ENCODE measurements at regions not wholly inside any gene's neighbourhood (a gene's known extent, or its start where the extent isn't known, plus 50 kb on each side); places are given as distances from the start of the nearest gene placed in this dataset.

DNA sequence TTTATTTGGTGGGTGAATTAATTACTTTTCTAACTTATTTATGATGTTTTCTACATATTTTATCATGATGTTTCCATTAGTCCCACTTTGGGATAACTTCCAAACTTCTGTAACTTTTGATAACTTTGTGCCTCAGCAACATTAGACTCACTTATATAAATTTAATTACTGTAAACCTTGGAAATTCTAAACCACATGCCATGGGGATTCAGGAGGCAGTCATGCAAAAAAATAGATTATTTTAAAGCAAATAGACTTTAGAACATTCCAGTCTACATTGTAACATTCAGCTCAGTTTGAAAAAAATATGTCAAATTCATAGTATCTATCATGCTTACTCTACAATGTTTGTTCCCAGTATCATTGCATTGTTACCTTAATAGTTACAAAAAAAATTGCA is 728.5 kb upstream of the NRXN1 start:
- H3K4me3 ChIP-seq: no peak overlapping the region
- H3K27me3 ChIP-seq (replicated peaks; ENCODE audit: insufficient read depth): no peaks in the 10 kb centered on the region
- no peak overlapping the region for H3K27ac ChIP-seq
- H3K9ac ChIP-seq: no peak overlapping the region
- no peak overlapping the region for H3K4me2 ChIP-seq (ENCODE audit: unreplicated experiment)
- no peak overlapping the region for H2AFZ ChIP-seq
- no peaks in the 10 kb centered on the region for H3K9me3 ChIP-seq (ENCODE audit: low read depth)
- H3K36me3 ChIP-seq (ENCODE audit: low read depth): no peaks in the 10 kb centered on the region
- TF ChIP-seq EZH2 (IDR thresholded peaks at IDR 0.05; ENCODE audit: insufficient read depth, poor library complexity, severe bottlenecking) (no peak), EZH2phosphoT487 (IDR thresholded peaks at IDR 0.05; ENCODE audit: insufficient read depth, low read depth) (no peak)
- H3F3A ChIP-seq (ENCODE audit: insufficient read depth): no peaks in the 10 kb centered on the region
- no peaks in the 10 kb centered on the region for H3K4me1 ChIP-seq (ENCODE audit: insufficient read depth)
- in situ Hi-C loops (cut with MboI): no loop called here
- H3K79me2 ChIP-seq (ENCODE audit: insufficient read depth): no peaks in the 10 kb centered on the region
- no peak for DNase-seq
- no peaks in the 10 kb centered on the region for H4K20me1 ChIP-seq (ENCODE audit: insufficient read depth)
- H3K9me2 ChIP-seq (ENCODE audit: insufficient read depth): no peaks in the 10 kb centered on the region

DNA sequence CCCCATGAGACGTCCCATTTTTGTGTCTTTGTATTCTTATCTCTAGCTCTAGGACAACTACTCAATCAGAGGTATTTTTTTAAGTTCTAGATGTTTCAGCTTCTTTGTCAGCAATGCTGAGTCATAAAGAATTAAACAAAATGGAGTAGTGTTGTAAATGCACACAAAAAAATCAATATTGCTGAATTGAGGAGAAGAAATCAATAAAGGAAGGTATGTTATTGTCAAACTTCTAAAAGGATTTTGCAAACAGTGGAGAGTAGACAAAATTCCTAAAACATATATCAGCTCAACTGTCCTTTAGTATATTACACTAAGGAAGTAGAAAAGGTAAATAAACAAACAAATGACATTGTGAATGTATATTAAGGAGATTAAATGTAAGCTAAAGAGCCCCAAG is 726.1 kb upstream of the NRXN1 start:
- no peak overlapping the region for H3K9ac ChIP-seq
- H3K9me3 ChIP-seq (ENCODE audit: low read depth): no peaks in the 10 kb centered on the region
- no peaks in the 10 kb centered on the region for H4K20me1 ChIP-seq (ENCODE audit: insufficient read depth)

DNA sequence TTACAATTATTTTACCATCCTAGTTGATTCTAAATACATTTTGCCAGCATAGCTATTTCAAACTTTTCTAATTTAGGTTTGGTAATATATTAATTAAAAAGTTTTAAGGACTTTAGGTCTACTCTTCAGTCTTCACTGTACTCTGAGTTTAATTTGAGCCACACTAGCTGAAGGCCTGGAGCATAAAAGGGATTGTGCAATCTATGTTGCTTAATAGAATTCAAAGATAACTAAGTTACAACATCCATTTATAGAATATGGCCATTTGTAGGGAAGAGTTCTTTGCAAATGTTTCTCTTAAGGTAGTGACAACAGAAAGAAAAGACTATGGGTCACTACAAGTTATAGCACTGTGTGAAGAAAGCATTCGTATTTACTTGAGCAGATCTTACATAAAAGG is 702.2 kb upstream of the NRXN1 start:
- no peaks in the 10 kb centered on the region for H4K20me1 ChIP-seq (ENCODE audit: insufficient read depth)
- no peaks in the 10 kb centered on the region for H3K9me2 ChIP-seq (ENCODE audit: insufficient read depth)
- no peak overlapping the region for H3K4me2 ChIP-seq (ENCODE audit: unreplicated experiment)
- H3K9me3 ChIP-seq (ENCODE audit: low read depth): no peaks in the 10 kb centered on the region
- H3K27me3 ChIP-seq (replicated peaks; ENCODE audit: insufficient read depth): no peaks in the 10 kb centered on the region
- H3K4me1 ChIP-seq (ENCODE audit: insufficient read depth): no peaks in the 10 kb centered on the region
- no peaks in the 10 kb centered on the region for H3K79me2 ChIP-seq (ENCODE audit: insufficient read depth)
- DNase-seq: peak; percentile 17
- H3K9ac ChIP-seq: no peak overlapping the region
- no peak overlapping the region for H3K27ac ChIP-seq
- TF ChIP-seq EZH2phosphoT487 (IDR thresholded peaks at IDR 0.05; ENCODE audit: insufficient read depth, low read depth) (no peak), EZH2 (IDR thresholded peaks at IDR 0.05; ENCODE audit: insufficient read depth, poor library complexity, severe bottlenecking) (no peak)
- 64 to 71% methylated on average over 1 of the region's 1 CpG for whole genome bisulfite sequencing, 2 experiments (ENCODE audit: low coverage in 1 of 2, low lambda C conversion rate in 2 of 2, missing lambda C conversion rate in 2 of 2)
- no peaks in the 10 kb centered on the region for H3K36me3 ChIP-seq (ENCODE audit: low read depth)
- H3F3A ChIP-seq (ENCODE audit: insufficient read depth): no peaks in the 10 kb centered on the region
- H2AFZ ChIP-seq: no peak overlapping the region
- H3K4me3 ChIP-seq: no peak overlapping the region
- in situ Hi-C loops (cut with MboI): no loop called here

More for the DNA sequence above, 726.1 kb upstream of the NRXN1 start:
- no peaks in the 10 kb centered on the region for H3K79me2 ChIP-seq (ENCODE audit: insufficient read depth)
- in situ Hi-C loops (cut with MboI): no loop called here
- no peaks in the 10 kb centered on the region for H3K27me3 ChIP-seq (replicated peaks; ENCODE audit: insufficient read depth)
- H3F3A ChIP-seq (ENCODE audit: insufficient read depth): no peaks in the 10 kb centered on the region
- no peaks in the 10 kb centered on the region for H3K36me3 ChIP-seq (ENCODE audit: low read depth)
- no peak overlapping the region for H3K4me3 ChIP-seq
- H3K4me2 ChIP-seq (ENCODE audit: unreplicated experiment): no peak overlapping the region
- no peak overlapping the region for H3K27ac ChIP-seq
- no peak overlapping the region for H2AFZ ChIP-seq
- DNase-seq: no peak
- 54 to 56% methylated on average over 1 of the region's 1 CpG for WGBS, 2 experiments (ENCODE audit: low coverage in 1 of 2, low lambda C conversion rate in 2 of 2, missing lambda C conversion rate in 2 of 2)
- H3K9me2 ChIP-seq (ENCODE audit: insufficient read depth): no peaks in the 10 kb centered on the region
- no peaks in the 10 kb centered on the region for H3K4me1 ChIP-seq (ENCODE audit: insufficient read depth)
- no peak for TF ChIP-seq EZH2 (IDR thresholded peaks at IDR 0.05; ENCODE audit: insufficient read depth, poor library complexity, severe bottlenecking)
- no peak for TF ChIP-seq EZH2phosphoT487 (IDR thresholded peaks at IDR 0.05; ENCODE audit: insufficient read depth, low read depth)

DNA sequence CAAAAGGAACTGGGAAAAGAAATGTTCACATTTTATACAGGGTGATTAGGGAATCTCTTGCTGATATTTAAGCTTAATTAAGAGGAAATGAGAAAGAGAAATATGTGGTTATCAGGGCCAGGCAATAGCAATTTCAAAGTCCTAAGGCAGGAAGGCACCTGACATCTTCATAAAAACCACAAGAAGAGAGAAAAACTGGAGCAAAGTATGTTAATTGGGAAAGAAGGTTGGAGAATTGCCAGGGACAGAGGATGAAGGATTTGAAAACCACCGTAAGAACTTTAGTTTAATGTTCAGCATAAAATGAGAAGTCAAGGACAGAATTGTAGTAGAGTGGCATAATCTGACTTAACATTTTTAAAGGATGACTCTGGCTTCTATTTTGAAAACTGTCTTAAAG is 691.8 kb upstream of the NRXN1 start:
- no peak overlapping the region for H3K4me2 ChIP-seq (ENCODE audit: unreplicated experiment)
- H4K20me1 ChIP-seq (ENCODE audit: insufficient read depth): no peaks in the 10 kb centered on the region
- no peak for DNase-seq
- H3K27ac ChIP-seq: no peak overlapping the region
- H2AFZ ChIP-seq: no peak overlapping the region
- 17 to 23% methylated on average over 1 of the region's 1 CpG for WGBS, 2 experiments (ENCODE audit: low coverage in 1 of 2, low lambda C conversion rate in 2 of 2, missing lambda C conversion rate in 2 of 2)
- no peaks in the 10 kb centered on the region for H3K27me3 ChIP-seq (replicated peaks; ENCODE audit: insufficient read depth)
- no peaks in the 10 kb centered on the region for H3F3A ChIP-seq (ENCODE audit: insufficient read depth)
- H3K4me3 ChIP-seq: no peak overlapping the region
- TF ChIP-seq EZH2phosphoT487 (IDR thresholded peaks at IDR 0.05; ENCODE audit: insufficient read depth, low read depth) (no peak), EZH2 (IDR thresholded peaks at IDR 0.05; ENCODE audit: insufficient read depth, poor library complexity, severe bottlenecking) (no peak)
- H3K9ac ChIP-seq: no peak overlapping the region
- in situ Hi-C loops (cut with MboI): no loop called here
- H3K36me3 ChIP-seq (ENCODE audit: low read depth): no peaks in the 10 kb centered on the region
- H3K79me2 ChIP-seq (ENCODE audit: insufficient read depth): no peaks in the 10 kb centered on the region
- H3K9me3 ChIP-seq (ENCODE audit: low read depth): no peaks in the 10 kb centered on the region
- no peaks in the 10 kb centered on the region for H3K4me1 ChIP-seq (ENCODE audit: insufficient read depth)
- no peaks in the 10 kb centered on the region for H3K9me2 ChIP-seq (ENCODE audit: insufficient read depth)

DNA sequence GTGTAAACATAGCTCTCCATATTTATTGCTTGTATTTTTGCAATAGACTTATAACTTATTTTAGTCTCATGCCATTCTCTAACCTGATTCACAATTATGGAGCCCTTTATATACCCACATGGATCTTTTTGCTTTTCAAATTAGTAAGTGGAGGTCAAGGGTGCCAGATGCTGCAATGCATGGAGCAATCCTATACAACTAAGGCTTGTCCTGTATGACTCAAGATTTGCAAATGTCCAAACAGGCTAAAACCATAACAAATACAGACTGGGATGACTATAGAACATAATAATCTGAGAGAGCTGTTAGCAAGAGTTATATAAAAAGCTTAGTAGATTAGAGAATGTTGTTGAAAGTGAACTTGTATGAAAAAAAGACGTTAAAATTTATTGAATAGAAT is 690.4 kb upstream of the NRXN1 start:
- no peak overlapping the region for H3K27ac ChIP-seq
- in situ Hi-C loops (cut with MboI): no loop called here

More for the DNA sequence above, 690.4 kb upstream of the NRXN1 start:
- Histone ChIP-seq H3K9me2 (ENCODE audit: insufficient read depth) (no peaks in the 10 kb centered on the region), H3K4me1 (ENCODE audit: insufficient read depth) (no peaks in the 10 kb centered on the region), H4K20me1 (ENCODE audit: insufficient read depth) (no peaks in the 10 kb centered on the region), H3K9me3 (ENCODE audit: low read depth) (no peaks in the 10 kb centered on the region), H2AFZ (no peak overlapping the region), H3F3A (ENCODE audit: insufficient read depth) (no peaks in the 10 kb centered on the region), H3K4me2 (ENCODE audit: unreplicated experiment) (no peak overlapping the region), H3K79me2 (ENCODE audit: insufficient read depth) (no peaks in the 10 kb centered on the region), H3K36me3 (ENCODE audit: low read depth) (no peaks in the 10 kb centered on the region), H3K27me3 (replicated peaks; ENCODE audit: insufficient read depth) (no peaks in the 10 kb centered on the region), H3K9ac (no peak overlapping the region), H3K4me3 (no peak overlapping the region)
- 7 to 21% methylated on average over 1 of the region's 1 CpG for WGBS, 2 experiments (ENCODE audit: low coverage in 1 of 2, low lambda C conversion rate in 2 of 2, missing lambda C conversion rate in 2 of 2)
- peak; percentile 32 for DNase-seq
- TF ChIP-seq EZH2 (IDR thresholded peaks at IDR 0.05; ENCODE audit: insufficient read depth, poor library complexity, severe bottlenecking) (no peak), EZH2phosphoT487 (IDR thresholded peaks at IDR 0.05; ENCODE audit: insufficient read depth, low read depth) (no peak)

All from GM23248 (cell line).